ENCODE measurements at regions not wholly inside any gene's neighbourhood (a gene's known extent, or its start where the extent isn't known, plus 50 kb on each side); places are given as distances from the start of the nearest gene placed in this dataset.

DNA sequence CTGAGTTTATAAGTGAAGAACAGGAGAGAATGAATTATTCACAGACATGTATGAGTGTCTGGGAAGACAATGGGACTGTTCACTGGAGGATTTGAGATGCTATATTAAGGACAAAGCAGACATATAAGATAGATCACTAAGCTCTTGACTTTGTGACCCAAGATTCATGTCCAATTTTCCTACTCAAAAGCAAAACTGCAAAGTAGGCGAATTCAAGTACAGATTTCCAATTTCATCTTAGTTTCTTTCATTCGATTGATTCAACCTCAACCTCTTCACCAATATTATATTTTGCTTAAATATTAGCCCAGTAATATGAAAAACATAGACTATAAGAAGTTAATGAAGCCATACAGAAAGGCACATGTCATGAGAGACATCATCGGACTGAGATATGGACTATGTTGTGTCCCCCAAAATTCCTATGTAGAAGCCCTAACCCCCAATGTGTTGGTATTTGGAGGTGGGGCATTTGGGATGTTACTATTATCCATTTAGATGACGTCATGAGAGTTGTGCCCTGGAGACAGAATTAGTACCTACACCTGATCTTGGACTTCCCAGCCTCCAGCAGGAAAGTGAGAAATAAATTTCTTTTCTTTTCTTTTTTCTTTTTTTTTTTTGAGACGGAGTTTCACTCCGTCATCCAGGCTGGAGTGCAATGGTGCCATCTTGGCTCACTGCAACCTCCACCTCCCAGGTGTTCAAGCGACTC lies 353.7 kb upstream of the AKR1E2 start:
- peaks cover 37% of the 10 kb centered on the region for H3K4me1 ChIP-seq (ENCODE audit: insufficient read depth, low read length)
- H3K79me2 ChIP-seq (ENCODE audit: insufficient read depth, low read length), result no peaks in the 10 kb centered on the region
- ATAC-seq (ENCODE audit: insufficient read depth, low read depth), result no peak
- no peak overlapping the region for H3K9ac ChIP-seq (ENCODE audit: low read depth, low read length)
- no peak overlapping the region for H2AFZ ChIP-seq (ENCODE audit: low read depth, low read length)
- no peaks in the 10 kb centered on the region for H3K36me3 ChIP-seq (ENCODE audit: insufficient read depth, low read length)
- no peaks in the 10 kb centered on the region for H3K27me3 ChIP-seq (ENCODE audit: insufficient read depth, low read length, poor library complexity)
- DNase-seq, result no peak
- TF ChIP-seq EZH2 (IDR thresholded peaks at IDR 0.05; ENCODE audit: borderline replicate concordance, low read depth, low read length, severe bottlenecking) (no peak), CTCF (IDR thresholded peaks at IDR 0.05; ENCODE audit: borderline replicate concordance, extremely low read depth, low read length, poor library complexity, severe bottlenecking) (no peak)
- no peak overlapping the region for H3K4me2 ChIP-seq (ENCODE audit: insufficient read depth, low read length)
- H4K20me1 ChIP-seq (ENCODE audit: insufficient read depth, low read length), result no peaks in the 10 kb centered on the region
- H3K9me3 ChIP-seq (ENCODE audit: insufficient read depth, low read length, severe bottlenecking), result no peaks in the 10 kb centered on the region
- no peak overlapping the region for H3K27ac ChIP-seq (ENCODE audit: low read length)
- no peak overlapping the region for H3K4me3 ChIP-seq (ENCODE audit: low read depth in 1 of 2, low read length in 2 of 2)

GRCh38 chr10:4470231-4470835 lies 355.7 kb upstream of the AKR1E2 start:
- no peak overlapping the region for H3K4me3 ChIP-seq (ENCODE audit: low read depth in 1 of 2, low read length in 2 of 2)
- no peaks in the 10 kb centered on the region for H3K79me2 ChIP-seq (ENCODE audit: insufficient read depth, low read length)
- no peak for DNase-seq
- TF ChIP-seq CTCF (IDR thresholded peaks at IDR 0.05; ENCODE audit: borderline replicate concordance, extremely low read depth, low read length, poor library complexity, severe bottlenecking) (no peak), EZH2 (IDR thresholded peaks at IDR 0.05; ENCODE audit: borderline replicate concordance, low read depth, low read length, severe bottlenecking) (no peak)
- H3K36me3 ChIP-seq (ENCODE audit: insufficient read depth, low read length), result no peaks in the 10 kb centered on the region
- no peak overlapping the region for H3K9ac ChIP-seq (ENCODE audit: low read depth, low read length)
- H3K9me3 ChIP-seq (ENCODE audit: insufficient read depth, low read length, severe bottlenecking), result no peaks in the 10 kb centered on the region
- no peak for ATAC-seq (ENCODE audit: insufficient read depth, low read depth)
- H2AFZ ChIP-seq (ENCODE audit: low read depth, low read length), result no peak overlapping the region
- no peaks in the 10 kb centered on the region for H4K20me1 ChIP-seq (ENCODE audit: insufficient read depth, low read length)
- H3K27me3 ChIP-seq (ENCODE audit: insufficient read depth, low read length, poor library complexity), result no peaks in the 10 kb centered on the region
- H3K27ac ChIP-seq (ENCODE audit: low read length), result no peak overlapping the region
- H3K4me2 ChIP-seq (ENCODE audit: insufficient read depth, low read length), result no peak overlapping the region
- H3K4me1 ChIP-seq (ENCODE audit: insufficient read depth, low read length), result peaks cover 24% of the 10 kb centered on the region

GRCh38 chr10:4467481-4467880 lies 358.5 kb upstream of the AKR1E2 start:
- Histone ChIP-seq H3K9ac (ENCODE audit: low read depth, low read length) (no peak overlapping the region), H3K27me3 (ENCODE audit: insufficient read depth, low read length, poor library complexity) (no peaks in the 10 kb centered on the region), H3K79me2 (ENCODE audit: insufficient read depth, low read length) (no peaks in the 10 kb centered on the region), H2AFZ (ENCODE audit: low read depth, low read length) (0 out of 2 replicates have a peak overlapping the region, but pooled peaks have one; percentile 9), H3K4me3 (ENCODE audit: low read depth in 1 of 2, low read length in 2 of 2) (no peak overlapping the region), H3K9me3 (ENCODE audit: insufficient read depth, low read length, severe bottlenecking) (no peaks in the 10 kb centered on the region), H4K20me1 (ENCODE audit: insufficient read depth, low read length) (no peaks in the 10 kb centered on the region), H3K27ac (ENCODE audit: low read length) (no peak overlapping the region), H3K36me3 (ENCODE audit: insufficient read depth, low read length) (no peaks in the 10 kb centered on the region), H3K4me1 (ENCODE audit: insufficient read depth, low read length) (no peaks in the 10 kb centered on the region), H3K4me2 (ENCODE audit: insufficient read depth, low read length) (no peak overlapping the region)
- TF ChIP-seq EZH2 (IDR thresholded peaks at IDR 0.05; ENCODE audit: borderline replicate concordance, low read depth, low read length, severe bottlenecking), result no peak
- no peak for TF ChIP-seq CTCF (IDR thresholded peaks at IDR 0.05; ENCODE audit: borderline replicate concordance, extremely low read depth, low read length, poor library complexity, severe bottlenecking)
- ATAC-seq (ENCODE audit: insufficient read depth, low read depth), result no peak
- DNase-seq, result no peak

All from DND-41 (cell line).